HepG2 (cell line): ENCODE measurements at regions not wholly inside any gene's neighbourhood (a gene's known extent, or its start where the extent isn't known, plus 50 kb on each side); places are given as distances from the start of the nearest gene placed in this dataset.

Experiments used
- ATAC-seq: fragments of 200-7000 bp; cut with Tn5 transposase; 3 replicates; pipeline ENCODE4 v1.9.1; 2020; ENCODE audit warnings: mild to moderate bottlenecking, moderate library complexity
- BruUV-seq: library from RNA; stranded (reverse); fragments of 400-500 nt; replicated peaks from 2 replicates; lab custom pipeline; 2021; lab: Mats Ljungman, UMichigan
- CTCF ChIA-PET: fragments of 300-600 bp; formaldehyde crosslinking; extraction: SDS; loops from one replicate; lab custom pipeline; 2021; ENCODE audit warnings: low total read pairs, inconsistent platforms, low intra/inter-chr PET ratio; lab: Yijun Ruan, JAX
- POLR2A ChIA-PET: fragments of 350-600 bp; sonication (Branson Sonifier 250); formaldehyde crosslinking; loops from one replicate; lab custom pipeline; 2020; ENCODE audit warnings: antibody characterized with exemption, inconsistent platforms; lab: Yijun Ruan, JAX
- DNase-seq: peaks from one replicate; pipeline ENCODE4 v3.0.0-alpha.2; 2015; ENCODE audit warnings: low spot score
- FAIRE-seq: peaks from 3 replicates; lab custom pipeline; 2011; peaks lifted over from hg19 to GRCh38; lab: Jason Lieb, UNC
- H2AFZ ChIP-seq: one replicate; pipeline ENCODE4 v1.6.1; 2011; ENCODE audit warnings: low read length, inconsistent platforms
- H3K27ac ChIP-seq: fragments of 300-600 bp; 3 replicates; pipeline ENCODE4 v1.8.0; 2011; ENCODE audit warnings: mixed run types, mild to moderate bottlenecking, mixed read lengths, low read length, inconsistent platforms; ENCODE audit not compliant: insufficient read depth; ENCODE audit errors: extremely low read length
- H3K27me3 ChIP-seq, 2 experiments: fragments of 200-600 bp in 1 of 2; 2 replicates in 1 of 2; 3 replicates in 1 of 2; pipeline versions ENCODE4 v1.6.0 to v1.8.0; 2011; ENCODE audit warnings: low read length in 2 of 2, mild to moderate bottlenecking in 2 of 2, moderate library complexity in 2 of 2, inconsistent platforms in 1 of 2; ENCODE audit not compliant: insufficient read depth in 2 of 2, control insufficient read depth in 1 of 2
- H3K36me3 ChIP-seq, 2 experiments: fragments of 200-600 bp in 1 of 2; replicated peaks in 1 of 2; 2 replicates in 1 of 2; 3 replicates in 1 of 2; pipeline versions ENCODE4 v1.5.1 to v1.8.0; 2011; ENCODE audit warnings: low read length in 2 of 2, inconsistent platforms in 1 of 2; ENCODE audit not compliant: insufficient read depth in 2 of 2, control insufficient read depth in 1 of 2
- H3K4me1 ChIP-seq: 2 replicates; pipeline ENCODE4 v1.5.1; 2012; ENCODE audit warnings: low read length, inconsistent platforms; ENCODE audit not compliant: insufficient read depth
- H3K4me2 ChIP-seq: 2 replicates; pipeline ENCODE4 v1.6.0; 2011; ENCODE audit warnings: low read depth, low read length, inconsistent platforms
- H3K4me3 ChIP-seq, 3 experiments: fragments of 200-600 bp in 1 of 3; sonication (generic), shearing (Covaris generic) in 1 of 3; replicated peaks in 1 of 3; 2 replicates each; pipeline ENCODE4 v1.5.1; 2011 to 2016; ENCODE audit warnings: low read length in 3 of 3, inconsistent platforms in 2 of 3, low read depth in 2 of 3, mild to moderate bottlenecking in 2 of 3, control low read depth in 1 of 3, mixed read lengths in 1 of 3; ENCODE audit not compliant: insufficient read depth in 1 of 3
- H3K79me2 ChIP-seq: one replicate; pipeline ENCODE4 v1.6.1; 2011; ENCODE audit warnings: low read length, inconsistent platforms; ENCODE audit not compliant: insufficient read depth
- H3K9ac ChIP-seq: 2 replicates; pipeline ENCODE4 v1.6.0; 2011; ENCODE audit warnings: mild to moderate bottlenecking, low read depth, low read length, inconsistent platforms; ENCODE audit not compliant: insufficient read depth
- H3K9me3 ChIP-seq: 2 replicates; pipeline ENCODE4 v1.5.1; 2012; ENCODE audit warnings: mild to moderate bottlenecking, low read length
- H4K20me1 ChIP-seq: 2 replicates; pipeline ENCODE4 v1.6.0; 2011; ENCODE audit warnings: inconsistent platforms, mild to moderate bottlenecking, low read length, moderate library complexity; ENCODE audit not compliant: insufficient read depth
- ATF6 ChIP-seq: sonication (generic); formaldehyde crosslinking; conservative IDR thresholded peaks from 2 replicates; pipeline ENCODE4 v1.4.0; 2020; ENCODE audit warnings: missing genetic modification reagents
- CEBPB ChIP-seq: IDR thresholded peaks from 2 replicates; pipeline ENCODE4 v1.6.1; 2011; ENCODE audit warnings: low read depth, low read length, improper control_type of control experiment, borderline replicate concordance
- CREB1 ChIP-seq, 2 experiments: fragments of 450-650 bp in 1 of 2; IDR thresholded peaks; 2 replicates each; pipeline ENCODE4 v1.6.1; 2016 to 2017; ENCODE audit warnings: control low read depth in 1 of 2, mild to moderate bottlenecking in 1 of 2, missing compliant biosample characterization in 1 of 2, missing genetic modification characterization in 1 of 2
- CTCF ChIP-seq: sonication (generic); formaldehyde crosslinking; IDR thresholded peaks from 2 replicates; pipeline ENCODE4 v1.5.0; 2020; ENCODE audit warnings: mild to moderate bottlenecking, missing genetic modification reagents, moderate library complexity
- ELF4 ChIP-seq: sonication (generic); formaldehyde crosslinking; IDR thresholded peaks from 2 replicates; pipeline ENCODE4 v1.5.0; 2020; ENCODE audit warnings: missing genetic modification reagents, mild to moderate bottlenecking, moderate library complexity, borderline replicate concordance
- GMEB1 ChIP-seq: sonication (generic); formaldehyde crosslinking; IDR thresholded peaks from 2 replicates; pipeline ENCODE4 v1.5.1; 2020; ENCODE audit warnings: missing genetic modification reagents, mild to moderate bottlenecking, borderline replicate concordance
- KMT2B ChIP-seq: IDR thresholded peaks from 2 replicates; pipeline ENCODE4 v1.6.1; 2016; ENCODE audit warnings: missing genetic modification reagents, missing compliant biosample characterization
- MBNL3 ChIP-seq: fragments of 250-450 bp; sonication (Bioruptor Pico); conservative IDR thresholded peaks from 2 replicates; pipeline ENCODE4 v1.8.0; 2022; ENCODE audit warnings: mild to moderate bottlenecking, inconsistent platforms
- TEAD3 ChIP-seq: optimal IDR thresholded peaks from 2 replicates; pipeline ENCODE3; 2016; ENCODE audit warnings: borderline replicate concordance
- THAP11 ChIP-seq: IDR thresholded peaks from 2 replicates; pipeline ENCODE4 v1.6.1; 2016; ENCODE audit warnings: missing biosample characterization, missing genetic modification reagents
- ZBTB3 ChIP-seq: sonication (generic); formaldehyde crosslinking; IDR thresholded peaks from 2 replicates; pipeline ENCODE4 v1.4.0; 2020; ENCODE audit warnings: low read depth, mild to moderate bottlenecking, moderate library complexity, missing genetic modification reagents, borderline replicate concordance
- ZNF101 ChIP-seq: sonication (generic); formaldehyde crosslinking; IDR thresholded peaks from 2 replicates; pipeline ENCODE4 v1.4.0; 2020; ENCODE audit warnings: mild to moderate bottlenecking, low read depth, missing genetic modification reagents, borderline replicate concordance
- ZNF230 ChIP-seq: sonication (generic); formaldehyde crosslinking; IDR thresholded peaks from 2 replicates; pipeline ENCODE4 v1.4.0; 2020; ENCODE audit warnings: mild to moderate bottlenecking, missing genetic modification reagents
- ZNF773 ChIP-seq: sonication (generic); formaldehyde crosslinking; IDR thresholded peaks from 2 replicates; pipeline ENCODE4 v1.4.0; 2020; ENCODE audit warnings: missing genetic modification reagents, borderline replicate concordance
- WGBS: methylation state at CpG from one replicate; pipeline ENCODE4 v1.1.6; 2017; ENCODE audit warnings: low lambda C conversion rate; 5-methylcytosine and 5-hydroxymethylcytosine counted together
- in situ Hi-C: cut with HindIII; loops from 2 replicates; pipeline ENCODE4 v1.10.0; 2017; ENCODE audit warnings: low pct_unique_long_range_greater_than_20kb; ENCODE audit not compliant: extremely low pct_ligation_motif_present
- intact Hi-C: fragments of 100-400 bp; cut with micrococcal nuclease; formaldehyde crosslinking; loops from one replicate; pipeline ENCODE4 v1.10.0; 2022; ENCODE audit not compliant: unreplicated experiment

GRCh38 chr11:33967451-33967850 is 75.6 kb upstream of the LMO2 start:
- no peak overlapping the region for H3K9ac ChIP-seq
- H2AFZ ChIP-seq = no peak overlapping the region
- ATAC-seq (no peak), DNase-seq (no peak)
- no peaks in the 10 kb centered on the region for H4K20me1 ChIP-seq
- no peak overlapping the region for H3K4me2 ChIP-seq
- peaks cover 7% of the 10 kb centered on the region; the same call in 1 of the 2 replicates for H3K4me1 ChIP-seq
- no TSS peak for BruUV-seq
- 56% methylated on average over 6 of the region's 6 CpGs for WGBS
- intact Hi-C loops = no loop called here
- no peaks in the 10 kb centered on the region for H3K36me3 ChIP-seq
- no peak for TF ChIP-seq CTCF (CRISPR knock-in tag)
- TF ChIP-seq GMEB1 (CRISPR knock-in tag) = no peak
- TF ChIP-seq MBNL3 (CRISPR knock-in tag) = no peak
- peak; percentile 38; the same call in 1 of the 2 replicates for TF ChIP-seq CEBPB
- TF ChIP-seq, all 625 proteins: peak for 1
- CTCF ChIA-PET = no interaction called here
- in situ Hi-C loops = loop anchor here (5.0 kb wide), 1 partner anchor 110 kb away; no protein-coding TSS in a partner anchor
- Histone ChIP-seq H3K27me3 (peaks cover 2% of the 10 kb centered on the region in 2 experiments; a peak in 2 of 5 replicates), H3K27ac (no peak overlapping the region), H3K9me3 (no peaks in the 10 kb centered on the region), H3K79me2 (no peaks in the 10 kb centered on the region), H3K4me3 (no peak overlapping the region)
- POLR2A ChIA-PET = no interaction called here
- FAIRE-seq = no peak

DNA sequence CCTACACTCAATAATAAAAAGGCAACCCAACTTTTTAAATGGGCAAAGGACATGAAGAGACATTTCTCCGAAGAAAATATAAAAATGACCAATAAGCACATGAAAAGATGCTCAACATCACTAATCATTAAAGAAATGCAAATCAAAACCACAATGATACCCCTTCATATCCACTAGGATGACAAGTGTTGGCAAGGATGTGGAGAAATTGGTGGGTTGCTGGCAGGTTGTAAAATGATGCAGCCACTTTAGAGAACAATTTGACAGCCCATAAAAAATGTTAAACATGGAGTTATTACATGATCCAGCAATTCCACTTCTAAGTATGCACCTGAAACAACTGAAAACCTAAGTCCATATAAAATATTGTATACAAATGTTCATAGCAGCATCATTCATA is 73.2 kb upstream of the LMO2 start:
- ChIA-PET POLR2A (no interaction called here), CTCF (no interaction called here)
- H3K27me3 ChIP-seq = peaks cover 2 to 7% of the 10 kb centered on the region in 2 experiments; a peak in 2 of 5 replicates
- WGBS = 0% methylated on average over 1 of the region's 1 CpG
- BruUV-seq = no TSS peak
- in situ Hi-C loops = loop anchor here (5.0 kb wide), 1 partner anchor 108 kb away; no protein-coding TSS in a partner anchor
- no peak overlapping the region for H3K4me3 ChIP-seq
- H2AFZ ChIP-seq = no peak overlapping the region
- ATAC-seq (no peak), FAIRE-seq (no peak), DNase-seq (no peak)
- H4K20me1 ChIP-seq = no peaks in the 10 kb centered on the region
- no peaks in the 10 kb centered on the region for H3K36me3 ChIP-seq
- intact Hi-C loops = no loop called here
- H3K9ac ChIP-seq = no peak overlapping the region
- H3K4me1 ChIP-seq = no peaks in the 10 kb centered on the region
- no peaks in the 10 kb centered on the region for H3K9me3 ChIP-seq
- H3K79me2 ChIP-seq = no peaks in the 10 kb centered on the region
- H3K4me2 ChIP-seq = no peak overlapping the region
- no peak overlapping the region for H3K27ac ChIP-seq
- TF ChIP-seq ZNF101 (no peak), ZNF773 (CRISPR knock-in tag) (no peak), CREB1 (IDR thresholded peaks at IDR 0.05) (no peak), CREB1 (CRISPR knock-in tag; IDR thresholded peaks at IDR 0.05) (no peak), ZBTB3 (CRISPR knock-in tag) (no peak), KMT2B (CRISPR knock-in tag) (no peak), TEAD3 (CRISPR knock-in tag) (no peak), ZNF230 (CRISPR knock-in tag) (no peak), ELF4 (no peak), THAP11 (CRISPR knock-in tag) (no peak), ATF6 (CRISPR knock-in tag) (no peak)
